ENCODE measurements at regions not wholly inside any gene's neighbourhood (a gene's known extent, or its start where the extent isn't known, plus 50 kb on each side); places are given as distances from the start of the nearest gene placed in this dataset.
"Not testable (repeated sequence)": the region's sequence is repeated elsewhere in the genome, so short reads cannot be mapped to it uniquely, and the experiment has no call there.

DNA sequence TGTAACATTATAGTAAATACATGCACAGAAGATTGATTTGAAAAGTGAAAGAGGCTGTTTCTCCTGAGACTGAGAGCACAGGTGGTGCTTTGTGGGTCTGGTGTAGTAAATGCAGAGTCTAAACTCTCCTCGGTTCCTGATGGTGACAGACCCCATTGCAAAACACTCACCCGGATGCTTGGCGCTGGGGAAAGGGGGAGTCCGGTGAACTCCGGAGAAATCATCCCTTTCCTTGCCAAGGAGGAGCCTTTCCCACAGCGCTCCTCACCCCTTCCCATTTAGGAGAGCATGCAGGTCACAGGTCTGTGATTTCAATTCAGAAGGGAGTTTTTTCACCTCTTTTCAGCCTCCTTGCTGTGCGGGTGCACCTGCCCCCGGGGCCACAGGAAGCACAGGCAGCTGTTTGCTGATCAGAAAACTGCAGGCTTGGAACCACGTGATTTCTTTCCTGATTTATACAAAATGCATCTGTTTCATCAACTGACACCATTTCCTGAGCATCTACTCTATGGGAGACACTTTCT, 75.6 kb upstream of the LYZL2 start:
- H3K4me1 ChIP-seq, result no peaks in the 10 kb centered on the region
- TF ChIP-seq POLR2A (IDR thresholded peaks at IDR 0.05), result no peak
- TF ChIP-seq, protein P1, sequence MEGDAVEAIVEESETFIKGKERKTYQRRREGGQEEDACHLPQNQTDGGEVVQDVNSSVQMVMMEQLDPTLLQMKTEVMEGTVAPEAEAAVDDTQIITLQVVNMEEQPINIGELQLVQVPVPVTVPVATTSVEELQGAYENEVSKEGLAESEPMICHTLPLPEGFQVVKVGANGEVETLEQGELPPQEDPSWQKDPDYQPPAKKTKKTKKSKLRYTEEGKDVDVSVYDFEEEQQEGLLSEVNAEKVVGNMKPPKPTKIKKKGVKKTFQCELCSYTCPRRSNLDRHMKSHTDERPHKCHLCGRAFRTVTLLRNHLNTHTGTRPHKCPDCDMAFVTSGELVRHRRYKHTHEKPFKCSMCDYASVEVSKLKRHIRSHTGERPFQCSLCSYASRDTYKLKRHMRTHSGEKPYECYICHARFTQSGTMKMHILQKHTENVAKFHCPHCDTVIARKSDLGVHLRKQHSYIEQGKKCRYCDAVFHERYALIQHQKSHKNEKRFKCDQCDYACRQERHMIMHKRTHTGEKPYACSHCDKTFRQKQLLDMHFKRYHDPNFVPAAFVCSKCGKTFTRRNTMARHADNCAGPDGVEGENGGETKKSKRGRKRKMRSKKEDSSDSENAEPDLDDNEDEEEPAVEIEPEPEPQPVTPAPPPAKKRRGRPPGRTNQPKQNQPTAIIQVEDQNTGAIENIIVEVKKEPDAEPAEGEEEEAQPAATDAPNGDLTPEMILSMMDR (IDR thresholded peaks at IDR 0.05), result no peak
- intact Hi-C loops (cut with DNase I; ENCODE audit: low total_unique reads), result no loop called here
- H3K36me3 ChIP-seq, result no peaks in the 10 kb centered on the region
- no peak overlapping the region for H3K27ac ChIP-seq
- DNase-seq, result no peak
- H3K9me3 ChIP-seq, result no peaks in the 10 kb centered on the region
- H3K4me3 ChIP-seq, result no peak overlapping the region
- H3K27me3 ChIP-seq, result no peaks in the 10 kb centered on the region

DNA sequence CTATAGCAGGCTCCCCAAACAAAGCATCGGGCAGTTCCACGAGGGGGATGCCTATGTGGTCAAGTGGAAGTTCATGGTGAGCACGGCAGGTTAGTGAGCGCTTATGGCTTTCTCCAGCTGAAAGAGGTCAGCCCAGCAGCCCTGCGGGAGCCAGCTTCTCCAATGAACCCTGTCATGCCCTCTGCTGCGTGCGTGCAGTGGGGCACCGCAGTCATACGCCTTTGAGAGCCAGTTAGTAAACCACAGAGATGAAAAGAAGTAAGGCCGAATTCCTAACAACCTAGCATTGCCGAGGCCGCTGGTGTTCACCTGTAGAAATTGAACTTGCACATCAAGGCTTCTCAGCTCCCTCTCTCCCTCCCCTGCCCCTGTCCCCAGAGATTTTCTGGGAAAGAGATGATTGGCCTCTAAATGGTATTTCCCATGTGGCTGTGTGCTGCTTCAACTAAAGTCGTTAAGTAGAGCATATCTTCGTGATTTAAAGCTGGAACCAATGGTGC, 75.1 kb upstream of the LYZL2 start:
- DNase-seq; H3K36me3 ChIP-seq; H3K4me3 ChIP-seq; H3K27ac ChIP-seq; H3K4me1 ChIP-seq; H3K9me3 ChIP-seq; intact Hi-C loops (cut with DNase I; ENCODE audit: low total_unique reads); H3K27me3 ChIP-seq: not testable (repeated sequence)

- no peak overlapping the region for H3K4me3 ChIP-seq
- H3K9me3 ChIP-seq, result no peaks in the 10 kb centered on the region
- H3K27me3 ChIP-seq, result no peaks in the 10 kb centered on the region
- H3K4me1 ChIP-seq, result no peaks in the 10 kb centered on the region
- no peak overlapping the region for H3K27ac ChIP-seq
- intact Hi-C loops (cut with DNase I; ENCODE audit: low total_unique reads), result no loop called here
- no peak for DNase-seq
- H3K36me3 ChIP-seq, result no peaks in the 10 kb centered on the region
- no peak for TF ChIP-seq POLR2A (IDR thresholded peaks at IDR 0.05)
- TF ChIP-seq, protein P1 (IDR thresholded peaks at IDR 0.05), result no peak
These were observed 74.6 kb upstream of the LYZL2 start for GRCh38 chr10:30704026-30704600.

DNA sequence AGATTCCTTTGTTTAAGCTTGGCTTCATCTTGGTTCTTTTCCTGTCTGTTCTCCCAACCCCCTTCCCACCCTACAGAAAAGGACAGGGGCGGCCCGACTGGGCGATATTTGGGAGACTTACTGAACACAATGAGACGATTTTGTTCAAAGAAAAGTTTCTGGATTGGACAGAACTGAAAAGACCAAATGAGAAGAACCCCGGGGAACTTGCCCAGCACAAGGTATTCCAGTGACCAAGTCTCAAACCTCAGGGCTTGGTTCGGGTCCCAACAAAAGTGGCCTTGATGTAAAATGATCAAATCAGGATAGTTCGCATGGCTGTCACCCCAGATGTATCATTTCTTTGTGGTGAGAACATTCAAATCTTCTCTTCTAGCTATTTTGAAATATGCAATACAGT, 73.9 kb upstream of the LYZL2 start:
- DNase-seq; H3K4me3 ChIP-seq; H3K27me3 ChIP-seq; intact Hi-C loops (cut with DNase I; ENCODE audit: low total_unique reads); H3K4me1 ChIP-seq; H3K27ac ChIP-seq; H3K36me3 ChIP-seq; H3K9me3 ChIP-seq: not testable (repeated sequence)

DNA sequence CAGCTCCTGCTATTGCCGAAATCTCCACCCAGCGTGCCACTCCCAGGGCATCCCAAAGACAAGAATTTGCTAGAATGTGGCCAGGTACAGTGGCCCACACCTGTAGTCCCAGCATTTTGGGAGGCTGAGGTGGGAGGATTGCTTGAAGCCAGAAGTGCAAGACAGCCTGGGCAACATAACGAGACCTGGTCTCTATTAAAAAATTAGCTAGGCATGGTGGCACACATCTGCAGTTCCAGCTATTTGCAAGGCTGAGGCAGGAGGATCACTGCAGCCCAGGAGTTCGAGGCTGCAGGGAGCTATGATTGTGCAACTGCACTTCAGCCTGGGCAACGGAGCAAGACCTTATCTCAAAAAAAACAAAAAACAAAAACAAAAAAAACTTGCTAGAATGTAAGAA, 73.3 kb upstream of the LYZL2 start:
- Histone ChIP-seq H3K4me3 (no peak overlapping the region), H3K36me3 (no peaks in the 10 kb centered on the region), H3K4me1 (no peaks in the 10 kb centered on the region), H3K9me3 (no peaks in the 10 kb centered on the region), H3K27ac (no peak overlapping the region), H3K27me3 (no peaks in the 10 kb centered on the region)
- no peak for TF ChIP-seq POLR2A (IDR thresholded peaks at IDR 0.05)
- TF ChIP-seq, protein P1 (IDR thresholded peaks at IDR 0.05), result no peak
- no peak for DNase-seq
- intact Hi-C loops (cut with DNase I; ENCODE audit: low total_unique reads), result no loop called here

GRCh38 chr10:30701451-30702173, 72.1 kb upstream of the LYZL2 start:
- no peak overlapping the region for H3K4me3 ChIP-seq
- intact Hi-C loops (cut with DNase I; ENCODE audit: low total_unique reads), result no loop called here
- H3K27ac ChIP-seq, result no peak overlapping the region
- H3K27me3 ChIP-seq, result no peaks in the 10 kb centered on the region
- peak in 1 of 2 donors; percentile 24 for DNase-seq
- H3K36me3 ChIP-seq, result no peaks in the 10 kb centered on the region
- no peaks in the 10 kb centered on the region for H3K9me3 ChIP-seq
- H3K4me1 ChIP-seq, result no peaks in the 10 kb centered on the region
- TF ChIP-seq, protein P1 (IDR thresholded peaks at IDR 0.05), result no peak
- TF ChIP-seq POLR2A (IDR thresholded peaks at IDR 0.05), result no peak

All from uterus (tissue), 3 donors.